ENCODE measurements at regions not wholly inside any gene's neighbourhood (a gene's known extent, or its start where the extent isn't known, plus 50 kb on each side); places are given as distances from the start of the nearest gene placed in this dataset.

DNA sequence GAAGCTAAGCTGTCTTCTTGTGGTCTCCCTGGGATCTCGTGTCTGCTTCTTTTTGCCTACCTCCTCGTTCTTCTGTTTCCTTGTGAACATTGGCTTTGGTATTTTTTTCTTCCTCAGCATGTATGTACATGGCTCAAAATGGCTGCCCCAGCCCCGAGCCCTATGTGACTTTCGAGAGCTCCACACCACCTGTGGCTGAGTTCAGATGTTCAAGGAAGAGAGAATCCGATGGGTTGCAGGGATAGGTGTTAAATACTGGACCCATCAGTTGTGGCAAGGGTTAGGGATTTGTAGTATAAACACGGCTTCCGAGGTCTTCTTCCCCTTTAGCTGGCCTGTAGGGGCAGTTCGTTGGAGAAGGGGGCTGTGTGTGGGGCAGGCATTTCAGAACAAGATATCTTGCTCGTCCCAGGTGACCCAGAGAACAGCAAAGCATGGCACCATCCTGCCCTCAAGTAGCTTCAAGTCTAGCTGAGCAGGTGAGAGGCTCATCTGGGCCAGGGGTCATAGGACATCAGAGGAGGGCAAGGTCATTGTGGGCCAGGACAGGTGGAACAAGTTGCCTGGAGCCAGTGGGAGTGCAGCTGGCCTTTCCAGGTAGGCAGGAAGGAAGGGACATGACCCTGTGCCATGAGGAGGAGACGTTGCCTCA lies 57.2 kb upstream of the COMTD1 start:
- TF ChIP-seq, protein P1, sequence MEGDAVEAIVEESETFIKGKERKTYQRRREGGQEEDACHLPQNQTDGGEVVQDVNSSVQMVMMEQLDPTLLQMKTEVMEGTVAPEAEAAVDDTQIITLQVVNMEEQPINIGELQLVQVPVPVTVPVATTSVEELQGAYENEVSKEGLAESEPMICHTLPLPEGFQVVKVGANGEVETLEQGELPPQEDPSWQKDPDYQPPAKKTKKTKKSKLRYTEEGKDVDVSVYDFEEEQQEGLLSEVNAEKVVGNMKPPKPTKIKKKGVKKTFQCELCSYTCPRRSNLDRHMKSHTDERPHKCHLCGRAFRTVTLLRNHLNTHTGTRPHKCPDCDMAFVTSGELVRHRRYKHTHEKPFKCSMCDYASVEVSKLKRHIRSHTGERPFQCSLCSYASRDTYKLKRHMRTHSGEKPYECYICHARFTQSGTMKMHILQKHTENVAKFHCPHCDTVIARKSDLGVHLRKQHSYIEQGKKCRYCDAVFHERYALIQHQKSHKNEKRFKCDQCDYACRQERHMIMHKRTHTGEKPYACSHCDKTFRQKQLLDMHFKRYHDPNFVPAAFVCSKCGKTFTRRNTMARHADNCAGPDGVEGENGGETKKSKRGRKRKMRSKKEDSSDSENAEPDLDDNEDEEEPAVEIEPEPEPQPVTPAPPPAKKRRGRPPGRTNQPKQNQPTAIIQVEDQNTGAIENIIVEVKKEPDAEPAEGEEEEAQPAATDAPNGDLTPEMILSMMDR (IDR thresholded peaks at IDR 0.05; ENCODE audit: control extremely low read depth in 1 of 3, insufficient read depth in 1 of 3, low read depth in 1 of 3, low read length in 3 of 3), result no peak
- TF ChIP-seq, protein P2, sequence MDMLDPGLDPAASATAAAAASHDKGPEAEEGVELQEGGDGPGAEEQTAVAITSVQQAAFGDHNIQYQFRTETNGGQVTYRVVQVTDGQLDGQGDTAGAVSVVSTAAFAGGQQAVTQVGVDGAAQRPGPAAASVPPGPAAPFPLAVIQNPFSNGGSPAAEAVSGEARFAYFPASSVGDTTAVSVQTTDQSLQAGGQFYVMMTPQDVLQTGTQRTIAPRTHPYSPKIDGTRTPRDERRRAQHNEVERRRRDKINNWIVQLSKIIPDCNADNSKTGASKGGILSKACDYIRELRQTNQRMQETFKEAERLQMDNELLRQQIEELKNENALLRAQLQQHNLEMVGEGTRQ (IDR thresholded peaks at IDR 0.05; ENCODE audit: low read length), result no peak
- TF ChIP-seq GABPA (IDR thresholded peaks at IDR 0.05; ENCODE audit: borderline replicate concordance, insufficient read depth, low read length) (no peak), YY1 (IDR thresholded peaks at IDR 0.05; ENCODE audit: low read depth, low read length) (no peak), ZNF274 (IDR thresholded peaks at IDR 0.05; ENCODE audit: borderline replicate concordance, extremely low read depth, low read length) (no peak), GTF2F1 (IDR thresholded peaks at IDR 0.05; ENCODE audit: borderline replicate concordance, low read depth, low read length) (no peak)
